GM18498 (cell line): ENCODE measurements at regions not wholly inside any gene's neighbourhood (a gene's known extent, or its start where the extent isn't known, plus 50 kb on each side); places are given as distances from the start of the nearest gene placed in this dataset.
A peak's percentile ranks its signal among the peaks of the same experiment; 100 is the strongest.

Experiments
- ATAC-seq: cut with Tn5 transposase; IDR thresholded peaks from one replicate; pipeline ENCODE4 v1.9.1; 2021; ENCODE audit warnings: mild to moderate bottlenecking, moderate library complexity; ENCODE audit not compliant: unreplicated experiment

DNA sequence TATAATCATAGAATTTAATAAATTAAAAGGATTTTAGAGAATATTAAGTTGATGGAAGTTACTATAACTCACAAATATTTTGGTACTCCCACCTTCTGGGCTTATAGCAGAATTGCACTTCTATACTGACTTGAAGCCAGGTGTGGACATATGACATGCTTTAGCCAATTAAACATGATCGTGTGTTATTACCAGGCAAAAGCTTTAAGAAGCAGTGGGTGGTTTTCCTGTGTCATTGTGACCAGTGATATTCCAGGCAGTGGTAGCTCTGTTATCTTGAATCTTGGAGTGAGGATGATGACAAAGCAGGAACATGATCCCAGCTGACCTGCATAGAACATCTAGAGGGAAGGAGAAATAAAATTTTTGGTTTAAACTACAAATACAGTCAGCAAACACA lies 370.9 kb upstream of the ZEB2 start:
- peak; percentile 48 for ATAC-seq

DNA sequence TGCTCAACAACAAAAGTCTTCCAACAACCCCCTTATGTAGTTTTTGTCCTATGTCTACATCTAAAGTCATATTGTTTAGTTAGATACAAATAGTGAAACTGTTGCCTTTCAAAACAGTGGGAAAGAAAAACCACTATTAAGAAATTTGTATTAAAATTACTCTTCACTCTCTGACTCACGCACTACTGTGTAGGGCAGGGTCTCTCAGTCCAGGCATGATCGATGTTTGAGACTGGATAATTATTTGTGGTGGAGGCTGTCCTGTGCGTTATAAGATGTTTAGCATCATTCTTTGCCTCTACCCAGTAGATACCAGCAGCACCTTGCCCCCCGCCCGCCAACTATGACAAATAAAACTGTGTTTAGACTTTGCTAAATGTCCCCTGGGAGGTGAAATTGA lies 369.4 kb upstream of the ZEB2 start:
- ATAC-seq, result no peak

DNA sequence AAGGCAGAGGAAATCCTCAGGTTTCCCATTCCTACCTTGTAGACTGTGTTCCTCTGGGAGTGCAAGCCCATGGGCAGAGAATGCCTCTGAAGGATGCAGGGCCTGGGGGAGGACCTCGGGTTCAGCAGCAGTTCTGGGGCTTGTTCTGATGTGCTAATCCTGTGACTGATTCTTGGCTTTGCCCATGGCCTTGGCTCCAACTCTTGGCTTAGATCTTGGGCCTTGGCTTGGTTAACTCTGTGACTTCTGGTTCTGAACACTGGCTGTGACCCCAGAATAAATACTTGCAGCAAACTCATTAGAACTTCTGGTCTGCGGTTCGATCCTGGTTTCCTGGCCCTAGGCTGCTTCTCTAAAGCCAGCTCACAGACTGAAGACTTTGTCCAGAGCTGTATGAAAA lies 366.9 kb upstream of the ZEB2 start:
- no peak for ATAC-seq

DNA sequence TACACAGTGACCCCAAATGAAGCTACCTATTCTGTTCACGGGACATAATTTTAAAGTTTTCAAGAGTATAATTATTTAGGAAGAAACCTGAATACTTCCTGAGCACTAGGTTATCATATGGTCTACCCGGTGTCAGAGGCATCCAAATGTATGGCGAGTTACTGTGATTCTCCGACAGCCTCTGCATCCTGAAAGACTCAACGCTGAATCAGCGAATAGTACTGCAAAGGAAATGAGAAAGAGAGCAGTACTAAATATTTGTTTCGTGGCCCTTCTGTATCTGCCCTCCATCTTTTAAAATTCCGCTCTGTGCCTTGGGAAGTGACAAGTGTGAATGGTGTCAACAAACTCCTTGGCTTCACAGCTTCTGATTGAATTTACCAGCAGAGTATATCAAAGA lies 358.0 kb upstream of the ZEB2 start:
- ATAC-seq, result no peak

DNA sequence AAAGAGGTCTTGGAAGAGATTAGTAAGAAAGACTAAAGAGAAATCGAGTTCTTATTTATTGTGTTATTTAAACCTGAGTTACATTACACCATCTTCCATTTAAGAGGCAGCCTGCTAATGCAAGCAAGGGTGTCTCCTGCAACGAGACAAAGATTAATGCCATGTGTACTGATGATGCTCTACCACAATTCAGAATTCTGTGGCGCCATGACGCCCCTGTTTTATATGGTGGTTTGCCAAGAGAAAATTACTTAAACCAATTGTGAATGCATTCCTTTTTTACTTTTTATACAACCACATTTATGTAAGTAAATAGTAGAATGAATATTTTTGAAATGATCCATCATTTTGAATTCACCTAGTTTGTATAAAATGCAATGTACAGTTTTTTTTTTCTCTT lies 356.1 kb upstream of the ZEB2 start:
- ATAC-seq, result no peak

DNA sequence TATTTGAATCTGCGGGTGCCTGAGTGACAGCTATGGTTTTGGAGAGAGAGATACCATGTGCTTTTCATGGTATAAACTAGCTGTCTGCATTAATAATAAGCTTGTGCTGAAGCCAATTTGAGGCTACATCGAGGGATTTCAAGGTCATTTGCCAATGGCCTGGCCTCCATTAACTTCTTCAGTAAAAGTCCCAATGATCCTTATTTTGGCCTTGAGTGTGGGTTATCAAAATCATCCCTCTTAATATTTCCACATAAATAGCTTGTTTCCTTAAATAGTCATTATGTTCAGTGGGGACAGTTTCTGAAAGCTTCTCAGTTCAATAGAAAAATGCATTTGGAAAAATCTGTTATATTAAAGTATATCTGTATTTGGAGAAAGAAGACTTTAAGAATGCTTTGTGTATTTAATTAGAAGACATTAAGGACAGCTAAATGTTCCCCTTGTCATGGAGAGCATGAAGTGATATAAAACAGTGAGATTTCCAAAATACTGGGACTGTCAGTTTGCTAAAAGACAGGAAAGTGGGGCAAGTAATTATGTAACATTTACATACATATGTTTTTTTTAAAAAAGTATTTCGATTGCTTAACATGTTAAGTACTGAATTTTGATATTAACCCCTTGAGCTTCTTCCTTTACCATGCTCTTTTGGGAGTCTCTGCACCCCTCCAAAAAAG lies 355.5 kb upstream of the ZEB2 start:
- ATAC-seq, result no peak

DNA sequence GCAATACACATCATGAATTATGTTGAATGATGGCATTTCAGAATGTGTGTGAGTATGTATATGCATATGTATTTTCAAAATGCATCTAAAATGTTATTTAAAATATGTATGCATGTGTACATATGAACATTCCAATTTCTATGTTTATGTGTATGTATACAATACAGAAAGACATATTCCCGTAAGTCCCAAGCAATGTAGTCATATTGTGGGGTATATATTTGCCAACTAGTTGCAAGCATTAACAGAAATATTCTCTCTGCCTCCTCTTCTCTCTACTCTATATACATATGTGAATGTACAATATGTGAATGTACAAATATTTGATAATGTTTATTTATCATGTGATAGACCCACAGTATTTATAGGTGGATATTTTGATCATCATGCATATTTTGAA lies 345.8 kb upstream of the ZEB2 start:
- ATAC-seq, result no peak

DNA sequence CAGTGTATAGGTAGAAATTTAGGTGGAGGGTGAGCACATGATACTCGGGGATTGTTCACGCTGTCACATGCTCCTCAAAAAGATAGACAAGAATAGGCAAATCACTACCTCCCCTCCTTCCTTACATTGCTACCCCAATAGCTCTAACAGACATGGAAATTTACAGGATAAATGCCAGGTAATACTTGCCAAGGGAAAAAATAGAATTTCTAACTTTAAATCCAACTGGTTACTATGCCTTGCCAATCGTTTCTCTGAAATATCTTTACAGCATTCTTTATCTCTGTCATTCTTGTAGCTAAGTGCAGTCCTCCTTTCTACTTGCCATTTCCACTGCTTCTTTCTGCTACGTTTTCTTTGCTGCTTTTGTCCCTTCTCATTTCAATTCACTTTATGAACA lies 339.8 kb upstream of the ZEB2 start:
- ATAC-seq, result no peak

DNA sequence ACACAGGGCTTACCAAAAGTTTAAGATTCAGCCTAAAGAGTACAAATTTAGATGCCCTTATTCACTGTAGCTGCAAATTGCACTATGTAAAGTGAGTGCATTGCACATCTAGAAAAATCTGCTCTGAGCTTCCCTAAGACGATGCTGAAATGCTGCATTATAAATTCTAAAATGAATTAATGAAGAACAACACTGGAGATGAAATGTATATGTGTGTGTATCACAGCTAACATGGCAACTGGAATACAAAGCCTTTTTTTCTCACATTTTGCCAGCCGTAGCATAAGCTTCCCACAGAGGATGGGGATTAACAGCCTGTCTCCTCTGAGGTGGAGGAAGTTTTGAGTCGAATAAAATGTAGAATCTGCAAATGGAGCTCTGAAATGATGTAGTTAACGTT lies 338.3 kb upstream of the ZEB2 start:
- ATAC-seq, result no peak

DNA sequence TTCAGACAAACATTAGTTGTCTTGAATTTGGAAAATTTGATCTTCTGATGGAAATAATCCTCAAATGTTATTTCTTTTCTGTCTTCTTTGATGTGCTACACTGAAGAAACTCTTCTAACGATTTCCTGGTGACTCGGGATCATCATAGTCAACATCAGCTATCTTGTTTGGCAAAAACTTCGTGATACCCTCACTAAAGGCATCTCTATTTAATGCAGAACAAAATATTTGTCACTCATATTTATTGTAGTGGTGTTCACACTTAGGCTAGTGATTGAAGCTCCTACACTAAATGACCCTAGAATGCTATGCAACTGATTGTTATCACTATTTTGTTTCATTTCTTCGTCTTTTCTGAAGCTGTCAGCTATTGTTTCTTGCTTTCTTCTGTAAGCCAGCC lies 334.7 kb upstream of the ZEB2 start:
- ATAC-seq, result no peak

DNA sequence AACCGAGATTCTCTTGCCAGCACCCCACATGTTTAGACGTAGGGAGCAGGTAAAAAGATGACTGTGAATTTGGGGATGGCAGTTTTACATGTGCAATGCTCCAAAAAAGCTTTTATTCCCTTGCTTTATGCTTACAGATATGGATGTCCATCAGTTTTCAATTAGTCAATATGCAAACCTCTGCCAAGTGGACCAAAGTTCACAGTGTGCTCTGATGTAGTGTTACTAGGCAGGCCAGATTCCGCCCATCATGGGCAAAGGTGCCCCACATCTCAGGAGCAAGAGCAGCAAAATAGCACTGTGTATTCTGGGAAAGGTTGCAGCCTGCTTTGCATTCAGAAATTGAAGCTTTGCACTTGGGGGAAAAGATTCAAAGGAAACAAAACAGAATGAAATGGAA lies 329.7 kb upstream of the ZEB2 start:
- ATAC-seq, result no peak

DNA sequence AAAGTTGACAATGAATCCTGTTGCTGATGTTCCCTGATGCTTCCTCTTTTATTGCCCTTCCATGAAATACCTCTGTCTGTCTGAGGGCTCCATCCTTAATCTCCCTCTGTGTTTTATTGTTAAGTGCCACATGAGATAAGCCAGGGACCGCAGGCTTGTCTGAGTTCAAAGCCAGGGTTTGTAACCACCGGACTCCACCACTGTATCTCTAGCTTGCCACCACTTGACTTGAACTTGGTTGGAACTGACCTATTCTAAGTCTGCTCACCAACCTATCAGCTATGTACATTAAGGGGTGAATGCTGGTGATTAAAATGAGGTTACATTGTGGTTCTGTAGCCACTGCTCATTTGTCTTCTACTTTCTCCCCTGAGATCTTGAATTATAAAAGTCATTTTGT lies 328.5 kb upstream of the ZEB2 start:
- no peak for ATAC-seq

DNA sequence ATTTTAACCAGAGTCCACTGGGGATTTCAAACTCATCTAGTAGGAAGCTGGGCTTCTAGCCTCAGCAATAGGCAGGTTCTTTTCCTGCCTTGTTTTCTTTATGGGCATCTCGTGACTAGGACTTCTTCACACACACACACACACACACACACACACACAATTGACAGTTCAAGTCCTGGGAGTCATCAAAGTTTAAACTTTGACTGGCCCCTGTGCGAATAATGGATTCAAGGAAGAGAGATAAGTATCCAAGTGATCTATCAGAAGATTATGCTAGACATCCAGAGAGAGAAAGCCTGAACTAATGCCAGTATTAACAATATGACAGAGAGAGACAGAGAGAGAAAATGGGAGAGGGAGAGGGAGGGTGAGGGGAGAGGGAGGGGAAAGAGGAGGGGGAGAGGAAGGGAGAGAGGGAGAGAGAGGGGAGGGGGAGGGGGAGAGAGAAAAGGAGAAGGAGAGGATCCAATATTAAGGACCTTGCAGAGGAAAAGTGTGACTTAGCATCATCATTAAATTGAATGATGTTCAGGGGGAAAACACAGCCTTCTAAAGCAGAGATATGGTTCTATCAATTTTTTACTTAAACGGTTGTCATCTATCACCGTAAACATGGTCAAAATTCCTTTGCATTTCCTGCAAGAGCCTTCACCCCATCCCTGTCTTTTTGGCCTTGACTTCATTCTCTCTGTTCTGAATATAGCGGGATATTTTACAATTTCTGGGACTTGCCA lies 327.6 kb upstream of the ZEB2 start:
- no peak for ATAC-seq

DNA sequence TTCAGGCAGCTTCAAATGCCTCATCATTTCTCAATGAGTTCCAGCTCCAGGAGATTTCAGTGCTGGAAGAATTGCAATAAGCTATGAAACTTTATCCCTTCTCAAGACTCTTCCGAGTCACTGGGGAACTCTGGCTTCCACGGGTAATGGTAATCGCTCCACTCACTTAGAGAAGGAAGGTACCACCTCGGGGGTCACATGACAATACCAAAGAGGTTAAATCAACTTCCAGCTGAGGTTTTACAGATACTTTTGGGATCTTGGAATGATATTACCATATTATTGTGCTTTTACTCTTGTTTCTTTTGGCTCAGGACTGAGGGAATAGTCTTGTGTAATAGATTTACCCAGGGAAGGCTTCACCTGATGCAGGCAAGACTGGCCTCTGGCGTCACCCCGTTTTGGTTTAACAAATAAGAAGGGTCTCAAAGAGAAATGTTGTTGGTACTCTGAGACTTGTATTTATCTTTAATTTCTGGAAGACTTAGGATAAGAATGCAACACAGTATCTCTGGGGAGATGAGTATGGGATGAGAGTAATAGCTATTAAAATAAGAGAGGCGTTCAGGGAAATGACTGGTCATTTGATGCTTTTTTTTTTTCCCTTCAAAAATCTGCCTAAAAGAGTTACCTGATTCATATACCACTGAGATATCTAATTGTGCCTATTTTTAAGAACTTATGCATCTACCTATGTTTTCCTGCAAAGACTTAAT lies 316.9 kb upstream of the ZEB2 start:
- ATAC-seq, result no peak

DNA sequence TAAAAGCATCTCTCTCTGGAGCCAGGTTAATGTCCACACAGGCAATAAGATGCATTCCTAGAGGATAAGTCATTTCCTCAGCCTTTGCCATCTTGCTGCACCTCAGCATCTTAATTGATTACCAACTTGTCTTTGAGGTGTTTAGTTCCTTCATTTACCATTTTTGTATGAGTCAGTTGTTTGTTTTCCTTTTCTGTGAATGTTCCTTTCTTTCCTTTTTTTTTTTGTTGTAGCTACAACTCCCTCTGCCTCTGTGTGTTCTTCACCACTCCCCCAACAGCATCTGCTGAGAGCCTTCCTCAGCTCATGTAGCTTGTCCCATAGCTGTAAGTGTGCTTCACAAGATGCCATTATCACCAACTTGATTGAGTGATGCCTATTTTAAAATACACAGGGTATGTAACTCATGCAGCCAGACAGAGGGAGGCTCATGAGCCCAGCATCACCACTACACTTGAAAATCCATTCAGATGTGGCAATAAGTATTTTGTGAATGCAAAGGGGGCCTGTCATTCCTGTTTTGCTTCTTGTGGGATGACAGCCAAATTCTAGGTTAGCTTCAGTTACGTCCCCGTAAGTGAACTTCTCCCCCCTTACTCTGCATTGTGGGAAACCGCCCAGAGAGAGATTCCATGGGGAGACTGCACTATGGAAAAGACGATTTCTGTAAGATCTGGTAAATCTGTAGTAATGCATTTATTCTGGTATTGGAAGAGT lies 315.9 kb upstream of the ZEB2 start:
- ATAC-seq, result no peak

DNA sequence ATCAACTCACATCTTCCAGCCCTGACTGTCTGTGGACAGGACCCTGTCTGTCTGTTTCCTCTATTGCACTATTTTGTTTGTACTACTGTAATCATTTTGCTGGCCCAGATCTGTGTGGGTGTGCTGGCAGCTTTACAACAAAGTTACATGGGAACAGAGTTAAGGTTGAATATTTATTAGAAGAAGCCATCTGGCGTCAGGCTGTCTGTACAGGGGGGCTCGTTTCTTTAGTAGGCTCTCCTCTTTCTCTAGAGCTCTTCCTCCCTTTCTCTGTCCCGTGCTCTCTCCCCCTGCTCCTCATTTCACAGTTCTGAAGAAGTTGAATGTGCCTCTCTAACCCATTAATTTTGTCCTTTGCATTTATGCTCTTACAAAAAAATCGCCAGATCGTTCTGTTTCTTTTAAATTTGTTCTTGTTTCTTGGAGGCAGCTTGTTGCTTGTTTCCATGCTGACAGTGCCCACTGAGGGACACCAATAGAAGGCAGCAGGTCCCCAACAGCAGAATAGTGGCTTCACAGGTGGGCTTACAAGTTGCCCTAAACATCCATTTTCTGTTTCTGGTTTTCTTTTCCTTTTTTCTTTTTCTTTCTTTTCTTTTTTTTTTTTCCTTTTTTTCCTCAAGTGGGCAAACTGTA lies 315.2 kb upstream of the ZEB2 start:
- no peak for ATAC-seq

DNA sequence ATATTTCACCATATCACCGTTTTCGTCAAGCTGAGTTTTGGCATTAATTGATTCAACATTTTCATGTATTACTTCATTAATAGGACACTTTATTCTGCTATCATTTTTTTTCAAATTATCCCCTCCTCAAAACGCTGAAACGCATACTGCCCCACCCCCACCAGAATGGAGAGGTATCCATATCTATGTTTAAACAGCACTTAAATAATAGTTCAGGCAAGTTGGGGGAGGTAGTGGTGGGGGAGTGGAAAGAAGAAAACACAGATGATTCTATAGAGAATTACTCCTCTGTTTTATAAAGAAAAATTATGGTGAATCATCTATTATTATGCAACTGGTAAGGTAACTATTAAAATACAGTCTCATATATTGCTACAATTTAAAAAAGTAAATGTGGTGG lies 314.4 kb upstream of the ZEB2 start:
- no peak for ATAC-seq

DNA sequence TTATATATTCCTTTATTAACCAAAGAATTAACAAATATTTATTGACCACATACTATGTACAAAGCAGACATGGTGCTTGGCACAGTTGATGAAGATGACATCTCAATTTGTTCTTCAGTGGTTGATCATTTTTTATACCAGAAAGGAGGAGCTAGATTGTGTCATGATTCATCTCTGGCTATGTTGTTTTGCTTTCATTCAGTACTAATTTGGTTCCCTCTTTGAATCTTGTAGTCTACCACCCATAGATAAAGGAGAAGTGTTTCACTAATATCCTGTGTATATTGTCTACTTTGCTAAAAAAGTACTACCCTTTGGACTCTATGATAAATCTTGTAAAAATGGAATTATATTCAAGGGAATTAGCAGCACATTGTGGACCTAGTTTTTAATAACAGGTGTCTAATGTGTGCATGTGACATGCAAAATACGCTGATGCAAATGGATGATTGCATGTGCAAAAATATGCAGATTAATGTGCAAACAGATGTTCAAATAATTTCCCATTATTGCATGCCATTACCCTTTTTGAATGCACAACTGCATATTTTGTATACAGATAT lies 313.2 kb upstream of the ZEB2 start:
- no peak for ATAC-seq

DNA sequence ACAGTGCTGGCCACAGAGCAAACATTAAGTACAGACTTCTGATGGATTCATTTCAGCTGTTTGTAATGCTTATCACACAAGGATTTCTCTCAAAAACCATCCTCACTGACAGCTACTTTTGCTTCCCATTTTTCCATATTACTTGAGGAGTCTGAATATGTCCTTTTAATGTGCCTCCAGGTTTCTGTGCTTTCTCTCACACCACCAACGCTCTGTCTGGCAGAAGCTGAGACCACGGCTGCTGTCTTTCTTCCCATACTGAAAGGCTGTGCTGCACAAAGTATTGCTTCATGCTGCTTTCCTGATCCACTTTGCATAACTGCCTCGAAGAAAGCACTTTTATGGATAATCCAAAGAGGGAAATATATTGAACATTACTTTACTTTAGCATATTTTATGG lies 312.1 kb upstream of the ZEB2 start:
- ATAC-seq, result no peak

DNA sequence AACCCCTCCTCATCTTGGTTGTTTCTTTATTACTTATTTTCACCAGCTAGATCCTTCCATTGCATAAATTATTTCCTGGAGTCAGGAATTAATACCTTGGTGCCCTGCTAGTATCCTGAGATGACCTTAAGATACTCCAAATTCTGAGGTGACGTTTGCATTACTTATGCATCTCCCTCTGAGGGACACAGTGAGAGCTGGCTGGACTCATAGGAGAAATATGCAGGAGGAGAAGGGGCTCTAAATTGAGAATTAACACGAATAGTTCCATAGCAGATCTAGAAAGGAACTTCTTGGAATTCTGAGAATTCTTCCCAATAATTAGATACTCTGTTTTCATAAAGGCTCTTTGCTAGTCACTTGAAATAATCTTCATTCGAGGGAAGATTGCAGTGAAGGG lies 310.6 kb upstream of the ZEB2 start:
- ATAC-seq, result no peak

DNA sequence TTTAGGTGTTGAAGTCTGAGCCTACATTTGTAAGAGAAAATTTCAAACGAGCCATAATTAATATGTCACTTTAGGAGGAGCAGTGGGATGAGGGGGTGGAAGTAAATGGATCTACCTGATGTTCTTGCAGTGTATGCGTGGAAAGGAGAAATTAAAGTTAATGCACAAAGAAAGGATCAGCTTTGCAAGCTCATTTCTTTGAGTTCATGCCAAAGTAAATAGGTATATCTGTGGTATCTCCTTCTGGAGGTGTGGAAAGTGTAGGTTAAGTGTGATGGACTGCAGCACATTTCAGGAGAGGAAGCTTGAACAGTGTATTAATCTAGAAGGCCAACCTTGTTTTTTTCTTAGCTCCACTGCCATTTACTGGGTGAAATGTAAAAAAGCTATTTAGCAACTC lies 307.5 kb upstream of the ZEB2 start:
- ATAC-seq, result no peak
